ENCODE measurements at regions not wholly inside any gene's neighbourhood (a gene's known extent, or its start where the extent isn't known, plus 50 kb on each side); places are given as distances from the start of the nearest gene placed in this dataset.

DNA sequence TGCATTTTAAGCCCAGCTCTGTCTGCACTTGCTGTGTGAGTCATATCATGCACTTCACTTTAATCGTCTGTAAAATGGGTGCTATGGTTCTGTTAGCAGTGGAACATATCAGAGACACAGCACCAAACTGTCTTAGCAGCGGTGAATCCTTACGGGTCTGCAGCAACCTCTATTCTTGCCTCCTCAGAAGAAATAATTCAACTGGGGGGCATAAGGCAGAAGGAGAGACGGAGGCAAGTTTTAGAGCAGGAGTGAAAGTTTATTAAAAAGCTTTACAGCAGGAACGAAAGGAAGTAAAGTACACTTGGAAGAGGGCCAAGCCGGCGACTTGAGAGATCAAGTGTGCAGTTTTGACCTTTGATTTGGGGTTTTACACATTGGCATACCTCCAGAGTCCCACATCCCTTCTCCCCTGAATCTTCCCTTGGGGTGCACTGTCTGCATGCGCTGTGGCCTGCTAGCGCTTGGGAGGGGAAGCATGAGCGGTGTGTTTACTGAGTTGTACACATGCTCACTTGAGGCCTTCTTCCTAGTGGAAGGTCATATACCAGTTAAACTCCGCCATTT lies 109.8 kb downstream of the DDX1 start:
- no peak for DNase-seq (ENCODE audit: low read depth in 2 of 3, low spot score in 2 of 3)

DNA sequence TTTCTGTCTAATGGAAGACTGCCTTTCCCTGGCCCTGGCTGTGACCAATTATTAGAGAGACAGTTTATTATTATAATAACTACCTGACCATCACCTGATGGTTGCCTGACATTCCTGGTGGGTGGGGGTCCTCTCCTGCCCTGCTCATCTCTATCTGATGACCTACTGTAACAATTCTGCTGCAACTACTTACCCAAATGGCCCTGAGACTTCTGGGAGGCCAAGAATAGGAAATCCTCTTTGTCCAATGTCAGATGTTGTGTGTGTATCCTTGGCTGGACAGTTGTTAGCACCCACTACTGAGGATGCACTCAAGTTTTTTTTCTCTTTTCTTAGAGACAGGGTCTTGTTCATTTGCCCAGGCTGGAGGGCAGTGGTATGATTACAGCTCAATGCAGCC lies 110.3 kb downstream of the DDX1 start:
- DNase-seq (ENCODE audit: low read depth in 2 of 3, low spot score in 2 of 3) = no peak

DNA sequence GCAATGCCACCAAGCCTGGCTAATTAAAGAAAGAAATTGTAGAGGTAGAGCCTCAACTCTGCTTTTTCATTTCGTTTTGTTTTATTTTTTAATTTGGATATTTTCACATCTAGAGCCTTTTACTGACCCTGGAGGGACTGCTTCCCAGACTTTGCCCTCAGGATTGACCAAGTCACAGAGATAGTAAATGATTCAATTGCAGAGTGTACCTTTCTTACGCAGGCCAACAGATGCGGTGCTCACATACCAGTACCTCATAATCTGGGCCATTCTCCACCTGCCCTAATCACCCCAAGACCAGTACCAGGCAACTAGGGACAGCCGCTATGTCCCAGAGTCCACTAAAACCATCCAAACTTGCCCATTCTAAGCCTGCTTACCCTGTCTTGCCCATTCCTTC lies 110.8 kb downstream of the DDX1 start:
- DNase-seq (ENCODE audit: low read depth in 2 of 3, low spot score in 2 of 3) = no peak

DNA sequence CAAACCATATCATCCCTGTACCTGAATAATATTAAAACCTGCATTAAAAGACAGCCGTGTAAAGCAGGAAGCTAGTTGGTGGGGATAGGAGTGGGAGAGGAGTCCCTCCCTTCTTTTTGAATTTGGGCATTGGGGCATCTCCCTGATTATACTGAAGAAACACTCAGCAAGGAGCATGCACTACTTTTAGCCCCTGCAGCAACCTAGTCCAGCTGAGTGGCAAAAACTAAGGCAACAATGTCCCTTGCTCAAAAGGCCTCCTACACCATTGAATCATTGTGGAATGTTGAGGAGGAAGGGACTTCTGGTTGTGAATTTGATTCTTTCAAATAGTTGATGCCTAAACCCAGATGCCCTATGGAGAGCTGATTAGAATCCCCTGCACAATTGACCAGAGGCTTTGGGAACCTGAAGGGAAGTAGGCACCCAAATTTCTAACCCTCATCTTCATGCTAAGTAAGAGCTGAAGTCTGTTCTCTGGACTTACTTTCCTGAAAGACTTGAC lies 111.7 kb downstream of the DDX1 start:
- DNase-seq (ENCODE audit: low read depth in 2 of 3, low spot score in 2 of 3) = no peak

DNA sequence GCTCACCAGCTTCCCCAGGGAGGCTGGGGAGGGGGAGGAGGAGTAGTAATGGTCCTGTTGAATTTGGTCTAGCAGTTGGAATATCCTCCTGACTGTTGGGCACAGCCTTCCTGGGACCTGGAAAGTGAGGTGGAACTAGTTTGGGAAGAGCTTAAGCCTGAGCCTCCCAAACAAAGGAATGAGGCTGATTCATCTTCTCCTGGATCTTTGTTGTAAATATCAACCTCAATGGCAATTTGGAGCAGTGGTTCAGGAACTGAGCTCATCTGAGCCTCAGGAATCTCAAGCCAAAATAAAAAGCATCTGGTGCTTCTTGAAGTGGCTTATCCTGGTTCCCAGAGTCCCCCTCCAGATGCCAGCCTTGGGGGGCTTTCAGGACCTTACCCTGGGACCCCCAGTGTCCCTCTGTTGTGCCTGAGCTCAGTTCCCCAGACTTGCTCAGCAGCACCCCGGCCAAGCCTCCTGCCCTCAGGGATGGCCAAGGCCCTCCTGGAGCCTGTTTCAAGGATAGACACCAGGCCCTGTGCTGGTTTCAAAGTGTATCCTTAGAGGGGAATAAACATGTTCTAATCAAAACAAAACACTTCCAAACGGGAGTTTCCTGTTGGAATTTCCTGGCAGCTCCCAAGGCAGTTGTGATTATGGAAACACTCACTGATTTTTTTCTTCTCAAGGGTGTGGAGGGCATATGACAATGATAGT lies 112.6 kb downstream of the DDX1 start:
- no peak for DNase-seq (ENCODE audit: low read depth in 2 of 3, low spot score in 2 of 3)

DNA sequence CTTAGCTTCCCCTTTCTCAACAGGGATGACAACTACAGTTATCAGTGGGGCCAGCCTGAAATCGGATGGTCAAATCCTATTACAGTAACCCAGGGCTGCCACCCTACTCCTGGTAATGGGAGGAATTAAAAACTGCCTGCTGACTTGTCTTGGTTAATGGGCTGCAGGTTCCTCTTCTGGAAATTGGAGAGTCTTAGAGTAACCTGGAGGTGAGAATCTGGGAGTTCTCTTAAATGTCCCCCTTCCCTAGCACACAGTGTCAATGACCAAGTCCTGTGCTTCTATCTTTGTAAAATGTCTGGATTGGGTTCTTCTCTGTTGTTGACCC lies 113.1 kb downstream of the DDX1 start:
- DNase-seq (ENCODE audit: low read depth in 2 of 3, low spot score in 2 of 3) = no peak

DNA sequence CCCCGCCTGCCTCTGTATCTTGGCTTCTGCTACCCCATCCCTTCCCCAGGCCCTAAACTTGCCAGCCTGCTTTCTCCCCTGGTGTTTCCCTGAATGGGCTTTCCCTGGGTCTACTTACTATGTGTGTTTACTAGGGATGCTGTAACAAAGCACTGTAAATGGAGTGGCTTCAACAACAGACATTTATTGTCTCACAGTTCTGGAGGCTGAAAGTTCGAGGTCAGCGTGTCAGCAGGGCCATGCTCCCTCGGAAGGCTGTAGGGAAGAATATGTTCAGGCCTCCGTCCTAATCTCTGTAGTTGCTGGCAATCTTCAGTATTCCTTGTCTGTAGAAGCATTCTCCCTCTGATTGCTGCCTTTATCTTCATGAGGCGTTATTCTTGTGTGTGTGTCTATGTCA lies 113.6 kb downstream of the DDX1 start:
- DNase-seq (ENCODE audit: low read depth in 2 of 3, low spot score in 2 of 3) = no peak

DNA sequence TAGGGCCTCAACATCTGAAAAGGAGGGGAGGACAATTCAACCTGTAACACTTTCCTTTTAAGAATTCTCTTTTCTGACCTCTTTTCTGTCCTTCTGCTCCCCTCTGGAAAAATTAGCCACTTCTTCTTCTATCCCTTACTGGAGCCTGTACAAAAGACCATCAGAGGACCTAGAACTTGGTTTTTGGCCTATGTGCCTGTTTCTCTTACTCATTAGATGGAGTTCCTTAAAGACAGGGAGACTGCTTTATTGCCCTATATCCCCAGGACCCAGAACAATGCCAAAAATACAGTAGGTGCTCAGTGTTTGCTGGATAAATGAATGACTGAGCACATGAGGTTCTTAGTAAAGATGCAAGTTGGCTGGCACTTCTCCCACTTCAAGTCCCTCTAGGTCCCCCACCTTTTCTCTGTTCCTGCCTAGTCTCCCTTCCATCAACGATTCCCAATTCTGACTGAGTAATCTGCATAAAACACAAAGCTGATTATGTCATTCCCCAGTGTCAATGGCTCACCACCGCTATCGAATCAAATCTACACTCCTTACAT lies 114.2 kb downstream of the DDX1 start:
- no peak for DNase-seq (ENCODE audit: low read depth in 2 of 3, low spot score in 2 of 3)

DNA sequence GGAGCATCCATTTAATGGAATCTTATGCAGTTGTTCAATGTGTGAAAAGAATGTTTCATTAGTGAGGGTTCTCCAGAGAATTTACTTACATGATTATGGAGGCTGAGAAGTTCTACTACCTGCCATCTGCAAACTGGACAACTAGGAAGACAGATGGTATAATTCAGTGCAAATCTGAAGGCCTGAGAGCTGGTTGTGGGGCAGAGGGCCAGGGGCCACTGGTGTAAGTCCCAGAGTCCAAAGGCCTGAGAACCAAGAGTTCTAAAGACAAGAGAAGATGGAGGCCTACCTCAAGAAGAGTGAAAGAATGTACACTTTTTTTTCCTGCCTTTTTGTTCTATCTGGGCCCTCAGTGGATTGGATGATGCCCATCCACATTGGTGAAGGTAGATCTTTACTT lies 114.8 kb downstream of the DDX1 start:
- no peak for DNase-seq (ENCODE audit: low read depth in 2 of 3, low spot score in 2 of 3)

DNA sequence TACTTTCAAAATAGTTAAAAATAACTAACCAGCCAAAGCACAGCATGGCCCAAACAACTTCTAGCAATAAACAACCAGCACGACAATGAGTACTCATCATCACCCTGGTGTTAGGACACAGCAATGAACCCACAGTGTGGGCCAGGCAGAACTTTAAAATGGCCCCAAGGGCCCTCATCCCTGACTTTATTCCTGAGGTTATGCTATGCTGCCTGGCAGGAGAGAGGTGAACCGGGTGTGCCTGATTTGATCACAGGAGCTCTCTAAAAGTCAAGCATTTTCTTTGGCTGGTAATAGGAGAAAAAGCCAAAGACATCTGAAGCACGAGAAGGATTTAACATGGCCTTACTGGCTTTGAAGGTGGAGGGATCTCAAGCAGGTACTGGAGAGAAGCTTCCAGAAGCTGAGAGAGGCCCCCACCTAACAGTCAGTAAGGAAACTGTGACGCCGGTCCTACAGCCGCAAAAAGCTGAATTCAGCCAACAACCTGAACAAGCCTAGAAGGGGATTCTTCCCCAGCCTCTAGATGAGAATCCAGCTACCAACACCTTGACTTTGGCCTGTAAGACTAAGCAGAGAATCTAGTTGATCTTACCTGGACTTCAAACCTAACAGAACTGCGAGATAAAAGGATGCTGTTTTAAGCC lies 115.4 kb downstream of the DDX1 start:
- no peak for DNase-seq (ENCODE audit: low read depth in 2 of 3, low spot score in 2 of 3)

DNA sequence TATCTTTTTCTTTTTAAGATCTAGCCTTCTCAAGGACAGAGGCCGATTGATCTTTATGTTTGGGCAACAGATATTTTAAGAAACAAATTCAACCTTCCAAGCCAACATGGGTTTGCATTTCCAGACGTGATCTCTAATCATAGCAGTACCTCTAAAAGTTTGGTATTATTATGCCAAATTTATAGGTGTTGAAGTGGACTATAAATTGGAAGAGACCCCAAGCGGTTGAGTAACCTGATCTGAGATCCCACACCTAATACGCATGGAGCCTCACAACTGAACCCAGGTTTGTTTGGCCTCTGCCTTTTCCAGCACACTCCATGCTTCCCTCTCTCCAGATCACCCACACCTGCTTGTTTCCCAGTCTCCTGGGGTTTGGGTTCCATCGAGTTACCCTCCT lies 116.5 kb downstream of the DDX1 start:
- no peak for DNase-seq (ENCODE audit: low read depth in 2 of 3, low spot score in 2 of 3)

DNA sequence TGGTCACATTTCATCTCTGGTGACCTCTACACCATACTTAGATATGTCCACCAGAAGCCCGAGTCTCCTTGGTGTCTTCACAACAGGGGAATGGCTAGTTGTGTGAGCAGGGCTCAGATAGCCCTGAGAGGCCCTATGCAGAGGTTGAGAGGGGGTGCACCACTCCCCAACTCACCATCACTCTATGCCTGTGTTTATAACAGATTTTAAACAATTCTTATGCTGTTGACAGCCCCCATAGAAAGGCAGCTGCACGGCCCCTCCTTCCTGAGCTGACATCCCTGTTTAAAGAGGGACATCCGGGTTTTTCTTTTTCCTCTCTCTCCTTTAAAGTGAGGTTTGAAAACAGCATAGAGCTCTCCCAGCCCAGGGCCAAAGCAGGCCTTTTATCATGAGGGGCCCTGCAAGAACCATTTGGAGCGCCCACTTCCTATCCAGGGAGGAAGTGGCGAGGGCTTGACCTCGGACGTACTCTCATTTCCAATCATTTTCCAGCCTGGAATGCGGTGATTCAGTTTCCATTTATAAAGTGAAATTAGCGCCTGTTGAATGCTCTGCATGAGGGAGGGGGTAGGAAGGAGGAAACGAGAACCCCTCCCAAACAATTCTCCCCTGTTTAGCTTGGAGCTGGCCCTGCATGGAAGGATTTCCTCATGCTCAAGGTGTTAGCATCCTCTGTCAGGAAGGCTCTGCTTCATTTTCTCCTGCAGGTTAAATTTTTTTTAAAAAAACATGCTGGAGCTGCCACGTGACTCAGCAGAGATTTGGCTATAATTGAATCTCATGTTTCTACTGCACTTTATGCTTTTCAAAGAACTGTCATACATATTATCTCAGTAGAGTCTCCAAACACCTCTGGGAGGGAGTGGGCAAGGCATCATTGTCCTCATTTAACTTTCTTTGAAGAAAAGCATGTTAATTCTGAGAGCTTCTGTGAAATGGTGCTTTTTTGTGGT lies 117.5 kb downstream of the DDX1 start:
- DNase-seq (ENCODE audit: low read depth in 2 of 3, low spot score in 2 of 3) = no peak

DNA sequence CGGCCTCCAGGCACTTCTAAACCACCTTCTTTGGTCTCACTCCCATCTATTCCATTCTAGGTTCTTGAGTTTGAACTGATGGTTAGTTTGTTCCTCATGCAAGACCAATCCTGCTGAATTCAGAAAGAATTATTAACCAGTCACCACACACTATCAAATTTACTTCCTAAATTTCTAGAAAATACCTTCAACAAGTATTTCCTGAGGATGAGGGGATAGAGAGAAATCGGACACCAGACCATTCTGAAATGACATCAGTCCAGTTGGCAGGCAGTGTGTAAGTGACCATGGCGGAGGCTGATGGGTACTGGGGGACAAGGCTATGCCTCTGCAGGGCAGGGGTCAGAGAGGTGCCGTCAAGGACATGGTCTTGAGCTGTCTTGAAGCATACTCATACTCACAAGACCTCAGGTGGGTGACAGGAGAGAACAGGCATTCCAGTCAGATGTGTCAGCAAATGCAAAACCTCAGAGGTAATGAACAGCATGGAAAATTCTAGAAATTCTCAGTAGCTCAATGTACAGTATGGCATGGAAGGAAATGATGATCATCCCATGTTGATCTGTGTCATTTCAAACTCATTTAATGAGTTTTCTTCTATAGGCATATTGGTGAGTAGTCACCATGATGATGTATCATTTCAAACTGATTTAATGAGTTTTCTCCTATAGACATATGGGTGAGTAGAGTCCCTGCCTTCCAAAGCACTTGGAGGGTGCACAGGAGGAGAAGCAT lies 119.6 kb downstream of the DDX1 start:
- DNase-seq (ENCODE audit: low read depth in 2 of 3, low spot score in 2 of 3) = no peak

DNA sequence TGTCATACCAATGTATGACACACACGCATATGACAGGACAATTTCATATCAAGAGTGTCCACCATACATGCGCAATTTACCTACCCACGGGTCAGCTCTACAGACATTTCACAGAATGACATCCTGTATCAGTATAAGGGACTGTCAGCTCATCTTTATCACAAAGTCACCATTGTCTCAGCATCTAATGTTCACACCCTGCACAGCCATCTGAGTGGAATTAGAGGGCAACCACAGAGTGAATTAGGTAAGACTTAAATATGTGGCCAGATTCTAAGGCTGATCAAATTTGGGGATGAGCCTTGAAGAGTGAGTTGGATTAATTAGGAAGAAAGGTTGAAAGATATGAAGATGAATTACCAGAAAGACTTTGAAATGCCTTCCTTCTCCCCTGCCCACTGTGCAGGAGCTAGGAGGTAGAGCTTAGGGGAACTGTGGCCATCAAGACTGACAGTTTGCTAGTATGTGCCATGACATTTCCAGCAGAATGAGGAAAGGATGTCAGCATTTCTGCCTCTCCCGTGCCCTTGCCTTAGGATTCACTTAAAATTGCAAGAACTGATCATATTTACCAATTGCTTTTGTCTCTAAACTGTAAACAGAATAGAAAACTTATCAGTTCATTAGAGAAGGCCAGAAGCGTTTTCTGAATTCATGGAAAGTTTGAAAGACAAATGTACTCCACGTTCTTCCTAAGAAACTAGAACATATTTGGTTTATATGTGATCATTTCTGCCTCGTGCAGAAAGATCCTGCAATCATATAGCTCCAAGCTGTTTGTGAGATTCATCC lies 121.1 kb downstream of the DDX1 start:
- DNase-seq (ENCODE audit: low read depth in 2 of 3, low spot score in 2 of 3) = no peak

DNA sequence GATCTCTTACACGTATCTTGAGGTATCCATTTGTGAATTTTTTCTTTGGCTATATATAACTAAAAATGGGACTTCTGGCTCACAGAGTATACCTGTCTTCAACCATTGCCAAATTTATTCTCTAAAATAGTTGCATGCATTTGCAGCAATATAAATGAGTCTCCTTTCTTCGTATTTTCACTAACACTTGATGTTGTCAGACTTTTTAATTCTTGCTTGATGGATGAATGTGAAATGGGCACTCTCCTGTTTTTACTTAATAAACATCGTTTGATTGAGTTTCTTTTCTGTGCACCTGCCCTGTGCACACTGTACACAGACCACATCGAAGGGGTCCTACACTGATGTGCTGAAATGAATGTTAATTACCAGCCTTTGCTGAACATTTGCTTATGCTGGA lies 121.8 kb downstream of the DDX1 start:
- DNase-seq (ENCODE audit: low read depth in 2 of 3, low spot score in 2 of 3) = no peak

DNA sequence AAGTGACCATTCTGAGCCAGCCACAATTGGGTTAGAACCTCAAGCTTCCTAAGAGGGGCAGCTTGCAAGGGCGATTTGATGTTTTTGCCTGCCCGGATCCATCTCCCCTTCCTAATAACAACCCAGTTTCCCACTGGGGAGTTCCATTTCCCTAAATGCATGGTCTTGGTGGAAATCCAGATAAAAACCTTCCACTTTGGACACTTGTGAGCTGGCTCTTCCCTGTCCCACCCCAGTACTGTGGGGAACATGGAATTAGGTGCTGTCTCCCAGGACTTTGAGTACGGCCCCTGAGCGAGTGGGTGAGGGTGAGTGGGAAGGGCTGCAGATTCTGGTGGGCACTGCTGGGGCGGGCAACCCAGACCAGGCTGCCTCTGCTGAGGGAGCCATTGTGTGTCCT lies 122.3 kb downstream of the DDX1 start:
- DNase-seq (ENCODE audit: low read depth in 2 of 3, low spot score in 2 of 3) = no peak

DNA sequence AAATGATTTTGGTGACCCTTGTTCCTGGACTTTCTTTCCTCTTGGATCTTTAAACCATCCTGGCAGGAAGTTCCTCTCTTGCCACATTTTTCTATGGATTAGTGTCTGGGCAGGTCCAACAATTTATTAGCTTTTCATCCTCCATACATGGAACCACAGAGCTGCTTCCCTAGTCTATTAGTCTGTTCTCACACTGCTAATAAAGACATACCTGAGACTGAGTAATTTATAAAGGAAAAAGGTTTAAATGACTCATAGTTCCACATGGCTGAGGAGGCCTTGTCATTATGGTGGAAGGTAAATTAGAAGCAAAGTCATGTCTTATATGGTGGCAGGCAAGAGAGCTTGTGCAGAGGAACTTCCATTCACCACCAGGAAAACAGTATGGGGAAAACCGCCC lies 122.9 kb downstream of the DDX1 start:
- no peak for DNase-seq (ENCODE audit: low read depth in 2 of 3, low spot score in 2 of 3)

DNA sequence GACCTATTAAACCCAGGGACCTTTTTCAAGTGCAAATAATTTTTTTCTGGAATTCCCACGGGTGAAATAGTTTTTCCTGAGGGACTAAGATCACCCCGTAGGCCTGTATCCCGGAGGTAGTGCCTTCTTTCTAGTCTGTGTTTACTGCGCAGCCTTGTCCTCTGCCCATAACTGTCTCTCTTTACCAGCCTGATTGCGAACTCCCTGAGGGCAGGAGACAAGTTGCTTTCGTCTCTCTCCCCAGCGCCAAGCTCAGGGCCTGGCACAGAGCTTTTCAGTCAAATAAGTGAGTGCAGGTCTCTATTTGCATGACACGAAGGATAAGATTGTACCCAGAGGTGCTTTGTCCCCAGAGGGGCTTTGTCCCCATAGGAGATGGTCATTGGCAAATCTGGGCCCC lies 123.9 kb downstream of the DDX1 start:
- no peak for DNase-seq (ENCODE audit: low read depth in 2 of 3, low spot score in 2 of 3)

DNA sequence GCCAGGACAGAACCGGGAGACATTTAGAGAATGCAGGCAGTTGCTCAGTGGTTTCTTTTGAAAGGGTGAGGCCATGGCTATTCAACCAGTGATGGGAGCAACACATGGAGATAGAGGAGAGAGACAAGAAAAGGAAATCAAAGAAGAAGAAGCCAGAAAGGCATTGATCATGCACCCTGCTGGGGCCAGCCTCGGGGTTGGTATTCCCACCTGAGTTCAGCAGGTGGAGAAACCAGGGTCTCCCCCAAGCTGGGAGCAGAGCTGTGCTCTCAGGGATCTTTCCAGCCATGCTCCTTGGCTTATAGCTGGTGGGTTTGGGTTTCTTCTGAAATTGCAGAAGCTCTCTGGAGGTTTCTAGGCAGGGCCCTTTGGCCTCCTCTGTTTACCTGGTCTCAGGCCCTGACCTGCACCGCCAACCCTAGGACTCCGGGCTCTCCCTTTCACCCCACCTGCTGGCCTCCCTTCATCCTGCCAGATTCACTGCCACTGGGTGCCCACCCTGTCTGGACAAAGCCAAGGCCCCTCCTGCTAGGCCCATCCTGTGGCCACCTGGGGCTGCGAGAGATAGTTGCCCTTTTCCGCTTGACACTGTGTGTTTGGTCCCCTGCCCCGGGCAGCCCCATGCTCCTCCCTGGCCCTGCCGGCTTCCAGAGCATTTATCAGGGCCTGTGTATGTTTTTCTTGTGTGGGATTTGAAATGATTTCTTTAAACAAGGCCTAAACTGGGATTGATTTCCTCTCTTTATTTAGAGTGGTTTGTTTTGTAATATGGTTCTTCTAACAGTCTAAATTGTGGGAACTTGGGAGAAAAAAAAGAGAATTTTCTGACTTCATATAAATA lies 126.7 kb downstream of the DDX1 start:
- DNase-seq (ENCODE audit: low read depth in 2 of 3, low spot score in 2 of 3) = no peak

Measured in hematopoietic multipotent progenitor cell (in vitro differentiated cells).